Adipocyte (in vitro differentiated cells): ENCODE measurements at regions not wholly inside any gene's neighbourhood (a gene's known extent, or its start where the extent isn't known, plus 50 kb on each side); places are given as distances from the start of the nearest gene placed in this dataset.
"Not testable (repeated sequence)": the region's sequence is repeated elsewhere in the genome, so short reads cannot be mapped to it uniquely, and the experiment has no call there.

Experiments
- DNase-seq: peaks from one replicate; pipeline ENCODE4 v3.0.0-alpha.2; 2015; ENCODE audit warnings: low read depth
- H3K27me3 ChIP-seq: replicated peaks from 2 replicates; pipeline ENCODE4 v1.7.0; 2013; ENCODE audit warnings: mild to moderate bottlenecking, low read length, moderate library complexity; ENCODE audit not compliant: control insufficient read depth, insufficient read depth
- H3K36me3 ChIP-seq: 2 replicates; pipeline ENCODE4 v1.7.0; 2013; ENCODE audit warnings: low read length, mild to moderate bottlenecking, moderate library complexity; ENCODE audit not compliant: control insufficient read depth, insufficient read depth, severe bottlenecking
- H3K4me1 ChIP-seq: 2 replicates; pipeline ENCODE4 v1.7.0; 2013; ENCODE audit warnings: mild to moderate bottlenecking, low read length, moderate library complexity; ENCODE audit not compliant: control insufficient read depth, insufficient read depth
- H3K4me3 ChIP-seq: 2 replicates; pipeline ENCODE4 v1.7.0; 2013; ENCODE audit warnings: mild to moderate bottlenecking, low read length, moderate library complexity
- H3K9ac ChIP-seq: 2 replicates; pipeline ENCODE4 v1.7.0; 2013; ENCODE audit warnings: mild to moderate bottlenecking, low read length, moderate library complexity
- H3K9me3 ChIP-seq: 2 replicates; pipeline ENCODE4 v1.7.0; 2013; ENCODE audit warnings: mild to moderate bottlenecking, low read length, moderate library complexity; ENCODE audit not compliant: control insufficient read depth

- Histone ChIP-seq H3K4me1 (peaks cover 22% of the 10 kb centered on the region), H3K9me3 (no peaks in the 10 kb centered on the region), H3K36me3 (no peaks in the 10 kb centered on the region), H3K27me3 (peaks cover under 1% of the 10 kb centered on the region), H3K9ac (no peak overlapping the region), H3K4me3 (no peak overlapping the region)
- DNase-seq: peak; percentile 13
These were observed 187.8 kb downstream of the SHQ1 start for GRCh38 chr3:72660270-72661114.

GRCh38 chr3:72659596-72659995 is 188.6 kb downstream of the SHQ1 start:
- Histone ChIP-seq H3K4me1 (peaks cover 22% of the 10 kb centered on the region), H3K36me3 (no peaks in the 10 kb centered on the region), H3K4me3 (no peak overlapping the region), H3K9ac (no peak overlapping the region), H3K27me3 (peaks cover 9% of the 10 kb centered on the region), H3K9me3 (no peaks in the 10 kb centered on the region)
- DNase-seq: peak; percentile 12

DNA sequence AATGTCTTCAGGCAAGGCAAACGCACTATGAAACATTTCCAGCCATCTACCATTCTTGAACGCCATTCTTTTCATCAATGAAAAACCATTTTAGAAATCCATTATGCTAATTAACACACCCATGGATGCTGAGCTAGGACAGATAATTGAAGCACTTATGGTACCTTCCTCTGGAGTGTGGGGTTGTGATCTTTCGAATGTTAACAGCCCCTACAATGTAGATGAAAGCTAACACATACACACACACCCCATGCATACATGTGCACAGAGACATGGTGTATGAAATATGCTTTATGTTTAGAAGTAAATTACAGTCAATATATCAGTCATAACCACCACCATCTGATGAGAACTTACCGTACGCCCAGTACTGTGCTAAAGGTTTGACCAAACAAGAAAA is 189.1 kb downstream of the SHQ1 start:
- H3K9me3 ChIP-seq: no peaks in the 10 kb centered on the region

GRCh38 chr3:72658466-72659100 is 189.7 kb downstream of the SHQ1 start:
- no peaks in the 10 kb centered on the region for H3K9me3 ChIP-seq
- no peaks in the 10 kb centered on the region for H3K36me3 ChIP-seq
- no peak for DNase-seq
- H3K4me1 ChIP-seq: peaks cover 13% of the 10 kb centered on the region
- H3K9ac ChIP-seq: no peak overlapping the region
- peaks cover 13% of the 10 kb centered on the region for H3K27me3 ChIP-seq
- H3K4me3 ChIP-seq: no peak overlapping the region

More for the DNA sequence above, 189.1 kb downstream of the SHQ1 start:
- Histone ChIP-seq H3K9ac (no peak overlapping the region), H3K27me3 (peaks cover 9% of the 10 kb centered on the region), H3K4me3 (no peak overlapping the region), H3K4me1 (peaks cover 19% of the 10 kb centered on the region), H3K36me3 (no peaks in the 10 kb centered on the region)
- no peak for DNase-seq

- no peak for DNase-seq
These were observed 190.6 kb downstream of the SHQ1 start for GRCh38 chr3:72657666-72658065.

GRCh38 chr3:72655723-72656122 is 192.5 kb downstream of the SHQ1 start:
- Histone ChIP-seq H3K4me3 (no peak overlapping the region), H3K36me3 (no peaks in the 10 kb centered on the region), H3K27me3 (peaks cover 35% of the 10 kb centered on the region), H3K9ac (no peak overlapping the region), H3K9me3 (peaks cover 4% of the 10 kb centered on the region), H3K4me1 (peaks cover 7% of the 10 kb centered on the region)
- DNase-seq: no peak

More at GRCh38 chr3:72657666-72658065, 190.6 kb downstream of the SHQ1 start:
- Histone ChIP-seq H3K9ac (no peak overlapping the region), H3K9me3 (no peaks in the 10 kb centered on the region), H3K4me3 (no peak overlapping the region), H3K4me1 (peaks cover 10% of the 10 kb centered on the region), H3K36me3 (no peaks in the 10 kb centered on the region), H3K27me3 (peaks cover 22% of the 10 kb centered on the region)

DNA sequence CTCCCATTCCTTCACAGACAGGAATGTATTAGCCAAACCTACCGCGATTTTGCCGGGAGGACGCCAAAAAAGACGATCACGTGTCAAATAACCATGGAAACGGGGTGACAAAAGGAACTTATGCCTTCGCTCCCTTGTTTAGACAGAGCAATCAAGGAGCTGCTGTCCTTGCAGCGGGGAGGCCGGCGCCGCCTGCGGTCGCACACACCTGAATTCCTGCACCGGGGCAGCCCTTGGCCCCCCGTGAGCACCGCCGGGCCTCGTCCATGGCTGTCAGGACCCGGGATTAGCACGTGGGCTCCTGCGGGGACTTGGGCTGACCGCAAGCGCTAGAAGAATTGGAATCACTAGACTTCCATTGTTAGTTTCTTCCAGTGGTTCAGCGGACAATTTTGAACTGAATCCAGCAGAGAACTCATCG is 193.1 kb downstream of the SHQ1 start:
- Histone ChIP-seq H3K9me3 (peaks cover 4% of the 10 kb centered on the region), H3K4me1 (peaks cover 5% of the 10 kb centered on the region), H3K9ac (no peak overlapping the region), H3K27me3 (peaks cover 35% of the 10 kb centered on the region), H3K4me3 (peak overlapping the region; percentile 44), H3K36me3 (no peaks in the 10 kb centered on the region)
- no peak for DNase-seq

- Histone ChIP-seq H3K36me3 (no peaks in the 10 kb centered on the region), H3K27me3 (peaks cover 49% of the 10 kb centered on the region), H3K9ac (no peak overlapping the region), H3K4me3 (no peak overlapping the region), H3K9me3 (peaks cover 4% of the 10 kb centered on the region), H3K4me1 (peaks cover 5% of the 10 kb centered on the region)
- no peak for DNase-seq
These were observed 195.8 kb downstream of the SHQ1 start for GRCh38 chr3:72652395-72652794.

DNA sequence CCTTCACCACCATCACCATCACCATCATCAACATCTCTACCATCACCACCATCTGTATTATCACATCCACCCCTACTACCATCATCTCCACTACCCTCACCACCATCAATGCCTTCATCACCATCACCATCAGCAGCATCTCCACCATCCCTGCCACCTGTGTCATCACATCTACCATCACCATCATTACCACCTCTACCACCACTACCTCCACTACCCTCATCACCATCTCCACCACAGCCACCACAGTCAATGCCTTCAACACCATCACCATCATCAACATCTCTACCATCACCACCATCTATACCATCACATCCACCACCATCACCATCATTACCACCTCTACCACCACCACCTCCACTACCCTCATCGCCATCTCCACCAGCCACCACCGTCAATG is 196.7 kb downstream of the SHQ1 start:
- Histone ChIP-seq H3K9ac (no peak overlapping the region), H3K9me3 (peaks cover 4% of the 10 kb centered on the region), H3K4me3 (no peak overlapping the region), H3K27me3 (peaks cover 49% of the 10 kb centered on the region), H3K4me1 (peaks cover 5% of the 10 kb centered on the region), H3K36me3 (no peaks in the 10 kb centered on the region)
- DNase-seq: no peak

DNA sequence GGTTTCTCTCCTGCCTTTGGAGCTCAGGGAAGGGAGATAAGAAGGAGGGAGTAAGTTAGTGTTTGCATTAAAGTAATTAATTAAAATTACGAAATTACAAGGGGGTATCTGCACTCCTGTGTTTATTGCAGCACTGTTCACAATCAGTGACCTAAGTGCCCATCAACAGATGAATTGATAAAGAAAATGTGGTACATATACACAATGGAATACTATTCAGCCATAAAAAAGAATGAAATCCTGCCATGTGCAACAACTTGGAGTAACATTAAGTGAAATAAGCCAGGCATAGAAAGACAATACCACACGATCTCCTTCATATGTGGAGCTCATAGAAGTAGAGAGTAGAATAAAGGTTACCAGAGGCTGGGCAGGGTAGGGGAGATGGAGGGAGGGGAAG is 202.0 kb downstream of the SHQ1 start:
- no peak for DNase-seq
- peaks cover 1% of the 10 kb centered on the region for H3K9me3 ChIP-seq
- peaks cover 23% of the 10 kb centered on the region for H3K27me3 ChIP-seq
- H3K36me3 ChIP-seq: no peaks in the 10 kb centered on the region
- no peak overlapping the region for H3K9ac ChIP-seq
- H3K4me1 ChIP-seq: no peaks in the 10 kb centered on the region
- no peak overlapping the region for H3K4me3 ChIP-seq

DNA sequence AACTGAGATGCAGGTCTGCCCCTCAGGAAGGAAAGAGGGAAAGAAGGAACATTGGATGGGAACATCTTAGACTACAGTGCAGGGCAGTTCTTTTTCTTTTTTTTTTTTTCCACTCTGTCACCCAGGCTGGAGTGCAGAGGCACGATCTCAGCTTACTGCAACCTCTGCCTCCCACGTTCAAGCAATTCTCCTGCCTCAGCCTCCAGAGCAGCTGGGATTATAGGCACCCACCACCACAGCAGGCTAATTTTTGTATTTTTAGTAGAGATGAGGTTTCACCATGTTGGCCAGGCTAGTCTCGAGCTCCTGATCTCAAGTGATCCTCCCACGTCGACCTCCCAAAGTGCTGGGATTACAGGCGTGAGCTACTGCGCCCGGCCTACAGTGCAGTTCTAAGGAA is 204.6 kb downstream of the SHQ1 start:
- H3K36me3 ChIP-seq, H3K9ac ChIP-seq, DNase-seq, H3K4me1 ChIP-seq, H3K4me3 ChIP-seq, H3K9me3 ChIP-seq: not testable (repeated sequence)
- H3K27me3 ChIP-seq: peaks cover 24% of the 10 kb centered on the region
